Neural progenitor cell (in vitro differentiated cells): ENCODE measurements at regions not wholly inside any gene's neighbourhood (a gene's known extent, or its start where the extent isn't known, plus 50 kb on each side); places are given as distances from the start of the nearest gene placed in this dataset.

Experiments
- CTCF ChIP-seq: fragments of 200-600 bp; sonication (generic); IDR thresholded peaks from 2 replicates; pipeline ENCODE4 v1.5.1; 2017; ENCODE audit warnings: antibody characterized with exemption, mild to moderate bottlenecking
- EZH2 ChIP-seq: fragments of 200-600 bp; sonication (generic); IDR thresholded peaks from 2 replicates; pipeline ENCODE4 v1.6.1; 2017; ENCODE audit warnings: antibody characterized with exemption, mild to moderate bottlenecking, moderate library complexity
- EZH2phosphoT487 ChIP-seq: fragments of 200-600 bp; sonication (generic); IDR thresholded peaks from 2 replicates; pipeline ENCODE4 v1.6.1; 2017; ENCODE audit warnings: antibody characterized with exemption

- TF ChIP-seq CTCF (no peak), EZH2 (no peak), EZH2phosphoT487 (no peak)
Measured at GRCh38 chr7:3198316-3198715, 102.7 kb upstream of the SDK1 start.
